GM12892 (cell line): ENCODE measurements at regions not wholly inside any gene's neighbourhood (a gene's known extent, or its start where the extent isn't known, plus 50 kb on each side); places are given as distances from the start of the nearest gene placed in this dataset.

Experiments used
- POLR2A ChIP-seq: IDR thresholded peaks from 2 replicates; pipeline ENCODE4 v1.6.1; 2011; ENCODE audit warnings: low read depth, low read length, control low read depth
- POLR2AphosphoS5 ChIP-seq: IDR thresholded peaks from 2 replicates; pipeline ENCODE4 v1.6.1; 2011; ENCODE audit warnings: low read depth, low read length, control low read depth
- TAF1 ChIP-seq: IDR thresholded peaks from 2 replicates; pipeline ENCODE4 v1.6.1; 2011; ENCODE audit warnings: low read depth, mild to moderate bottlenecking, control low read depth, low read length, borderline replicate concordance

DNA sequence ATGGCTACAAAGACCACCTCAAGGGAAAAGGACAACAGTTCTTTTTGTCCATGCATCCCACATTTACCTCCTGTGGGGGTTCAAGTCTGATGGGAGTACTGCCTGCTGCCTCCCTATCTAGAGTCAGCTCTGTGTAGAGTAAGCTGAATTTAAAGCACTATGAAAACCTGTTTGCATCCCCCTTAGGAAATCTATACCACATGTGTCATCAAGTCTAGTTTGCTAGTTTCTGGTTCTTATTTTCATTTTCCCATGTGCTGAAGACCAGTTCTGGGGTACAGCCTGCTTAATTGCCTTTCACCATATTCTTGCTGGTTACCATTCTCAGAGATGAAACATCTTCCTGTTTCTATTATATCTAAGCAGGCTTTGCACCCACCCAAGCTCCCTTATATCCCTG, 470.3 kb downstream of the MBD2 start:
- TF ChIP-seq POLR2AphosphoS5: no peak
- no peak for TF ChIP-seq POLR2A
- no peak for TF ChIP-seq TAF1
